CD4-positive, alpha-beta T cell treated with Interleukin-17A for 1 hour (primary cell): ENCODE measurements at regions not wholly inside any gene's neighbourhood (a gene's known extent, or its start where the extent isn't known, plus 50 kb on each side); places are given as distances from the start of the nearest gene placed in this dataset.

Source experiments
- DNase-seq: peaks from one replicate; pipeline ENCODE4 v3.0.0-alpha.2; 2020

DNA sequence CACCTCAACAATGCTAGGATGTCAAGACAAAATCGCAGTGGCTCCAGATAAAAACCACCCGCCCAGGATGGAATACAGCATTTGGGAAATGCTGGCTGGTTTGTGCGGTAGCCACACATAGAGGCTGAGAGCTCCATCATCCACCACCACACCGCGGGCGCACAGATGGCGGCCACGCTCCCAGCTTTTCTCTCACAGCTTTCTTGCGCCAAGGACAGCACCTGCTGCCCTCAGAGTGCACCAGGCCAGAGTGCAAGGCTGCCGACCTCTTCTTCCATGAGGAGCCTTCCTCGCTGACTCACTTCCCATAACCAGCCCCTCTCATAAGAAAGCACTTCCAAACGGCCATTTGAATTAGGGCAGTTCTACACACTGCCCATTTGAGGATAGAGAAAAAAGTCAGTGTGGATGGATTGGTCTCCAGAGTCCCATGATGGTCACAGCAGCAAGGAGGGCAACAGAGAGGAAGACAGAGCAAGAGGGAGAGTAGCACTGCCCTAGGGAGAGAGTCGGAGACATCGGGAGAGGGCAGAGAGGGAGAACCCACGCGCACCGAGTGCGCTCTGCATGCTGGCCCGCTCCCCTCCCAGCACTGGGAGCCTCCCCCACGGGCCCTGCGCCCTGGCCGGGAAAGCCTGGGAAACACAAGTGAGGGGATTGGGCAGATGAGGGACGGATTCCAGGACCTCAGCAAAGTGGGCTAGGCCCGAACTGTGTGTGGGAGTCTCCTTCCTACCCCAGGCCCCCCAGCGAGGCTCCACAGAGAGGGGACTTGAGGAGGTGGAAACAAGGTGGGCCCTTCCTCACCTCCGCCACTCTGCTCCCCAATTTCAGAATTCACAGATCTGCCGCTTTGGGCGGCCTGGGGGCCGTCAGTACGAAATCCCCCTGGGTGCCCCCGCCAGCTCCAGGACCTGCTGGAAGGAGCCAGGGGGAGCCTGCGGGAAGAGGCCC is 156.9 kb downstream of the USP12 start:
- DNase-seq: no peak

DNA sequence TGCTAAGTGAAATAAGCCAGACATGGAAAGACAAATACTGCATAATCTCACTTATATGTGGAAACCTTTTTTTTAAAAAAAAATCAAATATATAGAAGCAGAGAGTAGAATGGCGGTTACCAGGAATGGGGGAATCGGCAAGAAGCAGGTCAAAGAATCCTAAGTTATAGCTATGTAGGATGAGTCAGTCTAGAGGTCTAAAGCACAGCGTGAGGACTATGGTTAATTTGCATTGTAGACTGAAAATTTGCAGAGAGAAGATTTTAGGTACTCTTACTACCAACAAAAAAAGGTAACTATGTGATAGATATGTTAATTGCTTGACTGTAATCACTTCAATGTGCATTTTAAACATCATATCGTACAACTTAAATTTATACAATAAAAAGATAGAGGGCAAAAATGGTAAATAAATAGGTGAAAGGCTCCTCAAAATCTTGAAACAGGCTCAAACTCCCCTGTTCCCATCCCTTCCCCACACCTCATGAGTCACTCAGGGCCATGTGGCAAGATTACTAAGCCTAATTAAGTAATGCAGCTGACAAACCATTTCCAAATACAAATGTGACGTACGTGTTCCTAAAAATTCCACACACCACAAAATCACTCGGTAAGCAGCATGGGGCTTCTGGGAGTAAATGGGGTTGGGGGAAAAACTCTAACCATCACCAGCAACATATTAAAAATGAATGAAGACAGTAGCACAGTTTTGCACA is 159.0 kb downstream of the USP12 start:
- DNase-seq: no peak

DNA sequence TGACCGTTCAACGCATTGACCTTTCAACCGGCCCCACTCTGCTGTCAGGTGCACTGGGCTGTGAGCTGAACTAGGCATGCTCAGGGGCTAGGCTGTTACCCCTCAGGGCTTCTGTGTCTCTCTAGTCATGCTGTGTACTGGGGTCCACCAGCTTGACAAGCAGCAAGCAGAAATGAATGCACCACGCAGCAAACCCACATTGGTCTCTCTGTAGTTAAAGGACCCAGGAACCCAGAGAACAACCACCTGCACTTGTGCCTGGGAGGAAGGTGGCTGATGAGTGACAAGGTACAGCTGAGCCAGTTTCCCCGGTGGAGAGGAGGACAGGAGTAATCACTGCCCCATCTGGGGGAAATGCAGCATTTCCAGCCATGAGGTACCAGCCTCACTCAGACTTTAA is 159.9 kb downstream of the USP12 start:
- no peak for DNase-seq

DNA sequence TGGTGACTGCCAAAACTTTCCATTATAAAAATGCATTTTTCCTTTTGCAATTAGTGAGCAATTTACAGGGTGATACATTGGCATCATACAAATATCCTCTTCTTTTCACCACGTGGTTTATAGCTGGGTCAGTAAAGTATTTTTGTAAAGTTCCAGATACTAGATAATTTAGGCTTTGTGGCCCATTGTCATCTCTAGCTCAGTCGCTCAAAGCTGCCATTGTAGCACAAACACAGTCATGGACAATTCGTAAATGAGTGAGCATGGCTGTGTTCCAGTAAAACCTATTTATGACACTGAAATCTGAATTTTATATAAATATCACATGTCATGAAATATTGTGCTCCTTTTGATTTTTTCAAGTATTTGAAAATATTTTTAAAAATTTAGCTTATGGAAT is 162.9 kb downstream of the USP12 start:
- no peak for DNase-seq

DNA sequence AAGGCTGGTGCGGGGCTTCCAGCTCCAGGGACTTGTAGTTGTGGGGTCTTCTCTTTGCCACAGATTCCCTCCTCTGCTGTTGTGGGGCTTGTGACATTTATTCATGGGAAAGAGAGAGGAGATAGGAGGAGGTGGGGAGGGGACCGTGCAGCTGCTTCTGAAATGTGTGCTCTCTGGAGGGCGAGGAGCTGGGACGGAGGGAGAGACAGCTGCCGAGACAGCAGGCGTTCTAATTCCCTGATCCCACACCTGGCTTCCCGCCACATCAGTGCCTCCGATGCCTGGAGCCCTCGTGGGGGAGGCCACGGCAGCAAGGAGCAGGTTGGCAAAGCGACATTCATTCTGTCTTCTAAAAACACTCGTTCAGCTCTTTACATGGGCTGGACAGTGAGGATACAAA is 164.4 kb downstream of the USP12 start:
- DNase-seq: no peak

DNA sequence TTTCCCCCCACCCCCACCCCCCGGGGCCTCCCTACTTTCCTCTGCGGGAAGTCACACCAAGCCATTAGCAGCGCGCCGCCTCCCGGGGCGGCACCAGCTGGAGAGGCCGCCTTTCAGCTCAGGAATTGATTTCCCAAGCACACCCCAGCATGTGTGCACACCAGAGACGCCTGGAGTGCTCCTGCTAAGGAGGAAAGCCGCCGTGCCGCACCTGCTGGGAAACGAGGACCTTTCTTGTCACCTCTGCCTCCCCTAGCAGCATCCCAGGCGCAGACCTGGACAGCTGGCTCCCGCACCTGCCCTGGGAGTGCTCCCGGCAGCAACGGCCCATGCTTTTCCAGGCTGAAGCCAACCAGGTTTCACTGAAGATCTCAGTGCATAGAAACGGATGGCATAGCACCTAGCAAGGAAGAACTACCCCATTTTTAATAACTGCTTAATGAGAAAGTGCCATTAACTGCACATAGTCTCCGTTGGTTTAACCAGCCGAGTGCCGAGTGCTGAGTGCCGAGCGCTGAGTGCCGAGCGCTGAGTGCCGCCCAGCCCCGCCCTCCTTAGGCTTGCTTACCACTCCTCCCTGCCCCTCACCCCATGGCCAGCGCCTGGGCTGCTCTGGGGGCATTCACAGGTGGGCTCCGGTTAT is 165.0 kb downstream of the USP12 start:
- DNase-seq: no peak

DNA sequence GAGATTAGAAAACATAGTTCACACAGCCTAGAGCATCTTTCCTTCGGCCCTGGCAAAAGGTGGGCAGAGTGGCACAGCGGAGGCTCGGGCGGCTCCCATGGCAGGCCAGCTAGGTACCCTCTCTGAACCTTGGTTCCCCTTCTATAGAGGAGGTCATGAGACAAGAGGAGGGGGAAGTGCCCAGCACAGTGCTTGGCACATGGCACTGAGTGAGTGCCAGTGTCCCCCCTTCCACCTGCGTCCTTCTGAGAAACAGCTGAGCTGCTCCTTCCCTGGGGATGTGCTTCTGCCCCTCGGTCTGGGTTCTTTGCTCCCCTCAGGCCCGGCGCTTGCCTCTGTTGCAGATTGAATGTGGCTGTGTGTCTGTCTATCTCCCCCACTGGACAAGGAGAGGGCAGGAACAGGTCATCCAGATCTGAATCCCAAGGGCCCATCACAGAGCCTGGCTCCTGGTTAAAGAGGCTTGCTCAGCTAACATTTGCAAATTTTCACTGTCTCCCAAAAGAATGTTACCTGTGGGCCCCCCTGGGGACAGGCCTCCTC is 165.6 kb downstream of the USP12 start:
- no peak for DNase-seq

DNA sequence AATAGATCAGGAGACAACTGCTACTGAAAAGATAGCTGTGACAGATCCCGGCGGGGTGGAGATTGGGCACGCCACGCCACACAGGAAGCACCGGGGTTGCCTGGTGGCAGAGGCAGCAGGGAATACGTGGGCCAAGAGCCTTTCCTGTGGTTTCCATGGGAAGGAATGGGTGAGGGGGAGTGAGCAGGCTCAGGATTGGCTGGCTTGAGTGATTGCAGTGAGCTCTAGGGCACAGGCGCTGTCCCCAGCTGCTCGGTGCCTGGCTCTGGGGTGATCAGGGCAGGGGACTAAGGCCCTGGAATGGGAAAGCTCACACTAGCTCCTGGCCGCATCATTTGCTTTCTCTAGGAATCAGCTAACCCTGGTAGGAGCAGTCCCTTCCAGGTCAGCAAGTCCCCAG is 166.1 kb downstream of the USP12 start:
- no peak for DNase-seq

DNA sequence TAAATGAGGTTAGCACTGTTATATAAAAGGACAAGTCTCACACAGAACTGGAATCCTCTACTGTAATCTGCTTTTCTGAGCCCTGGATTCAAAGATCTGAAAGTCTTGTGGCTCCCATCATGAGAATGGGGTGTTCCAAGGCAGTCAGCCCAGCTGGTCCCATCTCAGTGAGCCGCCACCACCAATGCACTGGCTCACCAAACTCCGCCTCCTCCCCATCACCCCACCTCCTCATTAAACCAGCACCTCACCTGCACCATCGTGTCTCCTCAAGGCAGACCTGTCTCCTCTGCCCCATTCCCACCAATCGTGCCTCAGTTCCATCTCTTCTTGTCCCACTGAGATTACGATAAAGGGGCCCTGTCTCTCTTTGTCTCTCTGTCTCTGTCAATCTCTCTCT is 166.7 kb downstream of the USP12 start:
- DNase-seq: no peak

DNA sequence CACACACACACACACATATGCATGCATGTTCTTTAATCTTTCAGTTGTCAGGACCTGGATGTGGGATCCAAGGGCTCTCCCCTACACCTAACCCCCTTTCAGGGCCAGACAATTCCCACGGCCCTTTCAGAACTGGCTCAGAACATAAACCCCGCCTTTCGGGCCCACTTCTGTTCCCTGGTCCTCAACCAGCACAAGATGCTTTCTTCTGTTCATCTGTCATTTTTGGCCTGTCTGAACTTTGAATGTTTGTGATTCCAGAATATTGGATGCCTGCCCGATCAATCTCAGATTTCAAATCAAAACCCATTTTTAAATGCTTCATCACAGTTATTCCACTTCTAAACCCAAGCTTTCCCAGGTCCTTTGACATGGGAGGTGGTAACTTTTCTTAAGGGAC is 167.3 kb downstream of the USP12 start:
- DNase-seq: no peak

DNA sequence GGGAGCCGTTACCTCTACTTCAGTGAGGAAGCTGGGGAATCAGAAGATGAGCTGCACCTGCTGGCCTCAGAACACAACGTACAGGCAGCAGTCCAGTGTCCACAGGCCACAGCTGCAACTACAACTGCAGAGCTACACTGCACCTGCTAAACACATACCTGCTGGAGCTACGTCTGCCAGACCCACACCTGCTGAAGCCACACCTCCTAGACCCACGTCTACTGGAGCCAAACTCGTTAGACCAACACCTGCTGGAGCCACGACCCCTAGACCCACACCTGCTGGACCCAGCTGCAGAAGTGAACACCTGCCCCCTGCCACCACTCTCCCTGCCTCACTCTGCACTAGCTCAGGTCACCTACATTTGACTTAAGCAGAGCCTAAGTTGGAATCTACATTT is 169.9 kb downstream of the USP12 start:
- no peak for DNase-seq

DNA sequence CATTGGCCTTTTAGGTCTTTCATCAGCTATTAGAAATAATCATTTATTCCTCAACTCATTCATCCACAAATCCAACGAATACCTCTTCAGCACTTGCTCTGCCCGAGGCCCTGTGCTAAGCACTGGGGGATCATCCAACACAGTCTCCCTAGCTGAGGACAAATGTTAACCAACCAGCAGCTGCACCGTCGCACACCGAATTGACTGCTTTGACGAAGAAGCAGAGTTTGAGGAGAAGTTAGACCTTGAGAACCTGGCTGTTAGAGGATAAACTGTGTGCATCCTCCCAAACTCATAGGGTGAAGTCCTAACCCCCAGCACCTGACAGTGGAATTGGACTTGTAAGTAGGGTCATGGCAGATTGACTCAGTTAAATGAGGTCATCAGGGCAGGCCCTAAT is 170.9 kb downstream of the USP12 start:
- no peak for DNase-seq

DNA sequence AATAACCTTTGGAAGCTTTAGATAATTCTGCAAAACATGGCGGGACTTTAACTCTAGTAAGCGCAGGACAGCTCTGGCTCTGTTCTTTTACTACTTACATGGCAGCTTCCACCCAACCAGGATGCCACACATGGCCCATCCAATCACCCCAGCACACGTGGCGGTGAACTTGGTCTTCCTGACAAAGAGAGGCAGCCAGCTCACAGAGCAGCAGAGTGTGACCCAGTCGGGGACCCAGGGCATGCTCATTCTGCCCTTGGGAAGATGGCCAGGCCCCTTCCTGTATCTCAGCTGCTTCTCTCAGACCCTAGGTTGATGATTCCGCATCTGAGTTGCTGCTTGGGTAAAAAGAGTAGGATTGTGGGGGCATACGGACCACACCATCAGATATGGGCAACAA is 172.1 kb downstream of the USP12 start:
- DNase-seq: no peak

DNA sequence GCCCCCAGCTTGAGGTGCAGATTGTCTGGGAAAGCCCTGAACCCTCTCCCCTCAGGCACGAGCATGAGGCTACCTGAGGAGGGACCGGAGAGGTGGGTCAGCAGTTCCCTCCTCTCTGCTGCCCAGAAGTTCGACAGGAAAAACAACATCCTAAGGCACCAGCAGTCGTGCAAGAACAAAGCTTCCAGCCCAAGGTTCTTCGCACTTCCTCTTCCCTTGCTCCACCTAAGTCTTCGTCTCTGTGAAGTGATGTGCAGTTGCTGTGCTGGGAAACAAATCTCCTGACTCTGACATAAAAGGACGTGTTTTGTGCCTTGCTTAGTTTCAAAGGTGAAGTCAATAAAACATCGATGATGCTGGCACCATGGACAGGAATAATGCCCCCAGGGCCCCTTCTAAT is 173.3 kb downstream of the USP12 start:
- no peak for DNase-seq

DNA sequence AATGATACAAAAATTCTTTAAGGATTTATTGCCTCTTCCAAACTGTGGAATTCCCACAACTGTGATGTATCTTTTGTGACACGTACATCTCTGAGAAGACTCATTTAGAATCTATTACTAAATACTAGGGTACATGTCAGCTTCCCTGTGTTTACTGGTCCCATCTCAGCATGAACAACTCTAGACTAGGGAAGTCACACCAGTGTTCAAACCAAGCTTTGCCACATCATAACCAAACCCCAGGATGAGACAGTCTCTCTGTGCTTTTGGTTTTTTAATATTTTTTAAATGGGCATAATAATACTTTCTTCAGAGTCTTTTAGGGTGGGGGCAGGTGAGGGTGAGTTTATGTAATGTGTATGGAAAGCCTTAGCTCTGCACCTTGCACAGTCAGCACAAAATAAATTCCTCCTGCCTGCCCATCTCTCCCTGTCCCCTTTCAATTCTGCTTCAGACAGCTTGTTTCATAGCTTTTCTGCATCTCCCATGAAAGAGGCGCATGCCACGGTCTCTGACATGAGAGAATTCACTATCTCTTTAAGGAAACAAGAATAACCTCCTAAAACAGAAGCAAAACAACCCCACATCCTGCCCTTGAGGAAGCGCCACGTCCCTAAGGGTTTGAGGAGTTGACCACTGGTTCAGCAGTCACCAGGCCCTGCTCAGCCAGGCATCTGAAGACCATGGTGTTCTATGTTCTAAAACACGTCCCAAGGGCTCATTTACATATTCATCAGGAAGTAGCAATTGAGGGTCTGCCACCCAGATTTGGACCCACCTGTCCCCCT is 174.5 kb downstream of the USP12 start:
- DNase-seq: no peak

DNA sequence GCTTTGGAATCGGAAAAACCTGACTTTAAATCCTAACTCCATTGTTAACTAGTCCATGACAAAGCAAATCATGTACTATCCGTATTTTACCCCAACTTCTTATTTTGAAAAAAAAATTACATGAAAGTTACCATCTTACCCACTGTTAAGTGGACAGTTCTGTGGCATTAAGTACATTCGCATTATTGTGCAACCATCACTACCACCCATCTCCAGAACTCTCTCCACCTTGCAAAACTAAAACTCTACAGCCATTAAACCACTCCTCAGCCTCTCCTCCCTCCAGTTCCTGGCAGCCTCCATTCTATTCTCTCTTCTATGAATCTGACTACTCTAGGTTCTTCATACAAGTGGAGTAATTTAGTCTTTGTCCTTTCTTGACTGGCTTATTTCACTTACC is 176.5 kb downstream of the USP12 start:
- DNase-seq: no peak

DNA sequence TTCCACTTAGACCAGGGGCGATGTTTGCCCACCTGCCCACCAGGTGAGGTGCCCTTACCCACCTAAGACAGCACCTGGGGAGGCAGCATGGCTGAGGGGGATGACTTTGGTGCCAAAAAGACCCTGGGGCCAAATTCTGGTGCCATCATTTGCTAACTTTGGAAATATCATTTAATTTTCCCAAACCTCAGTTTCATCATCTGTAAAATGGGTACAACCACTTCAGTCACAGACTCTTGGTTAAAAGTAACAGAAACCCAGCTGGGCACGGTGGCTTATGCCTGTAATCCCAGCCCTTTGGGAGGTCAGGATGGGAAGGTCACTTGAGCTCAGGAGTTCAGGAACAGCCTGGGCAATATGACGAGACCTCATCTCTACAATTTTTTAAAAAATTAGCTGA is 177.8 kb downstream of the USP12 start:
- DNase-seq: no peak

DNA sequence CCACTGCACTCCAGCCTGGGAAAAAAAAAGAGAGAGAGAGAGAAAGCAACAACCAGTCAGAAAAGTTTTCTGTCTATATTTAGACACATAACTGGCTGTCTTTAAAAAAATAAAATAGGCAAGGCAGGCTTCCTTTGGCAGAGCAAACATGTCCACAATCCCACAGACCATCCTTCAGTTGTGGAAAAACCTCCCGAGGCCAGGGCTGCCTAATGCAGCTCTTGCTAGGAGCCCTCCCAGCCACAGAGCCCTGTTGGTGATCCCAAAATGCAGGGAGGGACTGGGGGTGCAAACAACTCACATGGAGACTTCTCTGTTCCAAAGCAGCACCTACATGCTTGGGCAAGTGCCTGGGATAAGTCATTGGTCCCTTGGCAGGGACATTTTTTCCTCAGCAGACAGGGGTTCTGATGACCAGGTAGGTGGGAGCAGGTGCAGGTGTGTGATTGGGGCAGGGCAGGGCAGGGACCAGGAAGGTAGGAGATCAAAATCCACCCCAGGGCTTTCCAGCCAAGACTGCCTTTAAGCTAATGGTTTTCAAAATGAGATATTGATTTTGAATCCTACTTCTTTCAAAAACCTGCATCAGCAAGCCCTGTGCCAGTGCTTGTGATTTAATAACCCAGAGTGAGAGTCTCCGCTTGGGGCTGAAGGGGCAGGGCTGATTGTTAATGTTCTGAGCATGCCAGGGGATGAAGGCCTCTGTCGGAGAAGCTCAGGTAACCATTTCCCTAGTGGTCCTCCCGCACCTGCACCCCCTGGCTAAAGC is 178.5 kb downstream of the USP12 start:
- no peak for DNase-seq

DNA sequence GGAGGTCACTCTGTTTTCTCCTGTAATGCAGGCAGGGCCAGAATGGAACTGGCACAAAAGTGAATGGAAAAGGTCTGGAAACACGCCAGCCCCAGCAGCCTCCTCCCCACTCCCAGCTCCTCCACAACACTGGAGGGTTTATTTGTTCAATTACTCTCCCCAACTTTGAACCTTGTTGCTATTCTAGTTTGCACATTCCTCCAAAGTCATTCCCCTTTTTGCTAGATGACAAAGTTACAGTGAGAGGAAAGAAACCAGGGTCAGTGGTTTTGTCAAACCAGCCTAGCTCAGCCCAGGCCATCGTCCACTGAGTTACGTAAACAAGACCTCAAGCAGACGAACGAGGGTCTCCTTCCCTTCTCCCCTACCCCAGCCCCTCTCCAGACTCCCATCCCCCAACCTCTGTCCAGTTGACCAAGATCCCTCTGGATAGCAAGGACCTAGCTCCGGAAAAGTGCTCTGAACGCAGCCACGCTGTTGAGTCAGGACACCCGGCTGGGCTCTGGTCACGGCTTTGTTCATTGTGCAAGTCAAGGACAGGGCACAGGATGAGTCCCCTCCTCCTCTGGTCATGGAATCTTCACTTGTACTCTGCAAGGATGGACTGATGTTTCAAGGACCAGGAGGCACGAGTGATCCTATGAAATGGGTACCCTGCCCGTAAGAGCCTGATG is 180.0 kb downstream of the USP12 start:
- DNase-seq: no peak

DNA sequence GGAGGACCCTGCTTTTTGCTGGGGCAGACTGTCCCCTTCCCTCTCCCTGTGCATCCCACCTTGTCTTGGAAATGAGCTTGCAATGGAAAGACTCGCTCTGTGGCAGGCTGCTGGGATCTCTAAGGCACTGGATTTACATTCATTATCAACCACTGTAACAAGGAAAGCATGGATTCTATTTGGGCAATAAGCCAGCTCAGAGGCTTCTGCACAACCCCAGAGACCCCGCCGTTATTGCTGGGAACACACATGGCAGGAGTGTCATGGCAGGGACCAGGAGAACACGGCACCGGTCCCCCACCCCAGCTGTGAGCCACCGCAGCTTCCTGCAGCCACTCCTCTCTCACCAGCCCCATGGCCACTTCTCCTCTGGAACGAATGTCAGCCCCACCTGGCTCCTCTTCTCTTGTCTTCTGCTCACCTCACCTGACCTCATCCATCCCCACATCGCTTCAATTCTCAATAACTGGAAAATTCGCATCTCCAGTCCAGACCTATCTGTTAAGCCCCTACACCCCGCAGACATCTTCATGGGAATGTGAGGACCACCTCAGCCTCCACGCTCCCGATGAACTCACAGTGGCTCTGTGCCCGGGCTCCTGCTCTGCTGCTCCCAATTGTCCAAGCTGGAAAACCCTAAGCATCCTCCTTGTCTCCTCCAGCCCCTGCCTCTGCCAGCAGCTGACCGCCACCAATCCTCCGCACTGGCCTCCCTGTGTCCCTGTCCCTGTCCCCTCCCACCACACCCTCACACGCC is 181.5 kb downstream of the USP12 start:
- DNase-seq: no peak
